H9 (cell line): ENCODE measurements at regions not wholly inside any gene's neighbourhood (a gene's known extent, or its start where the extent isn't known, plus 50 kb on each side); places are given as distances from the start of the nearest gene placed in this dataset.

Experiments
- DNase-seq: peaks from one replicate; pipeline ENCODE4 v3.0.0-alpha.2; 2017
- H2AFZ ChIP-seq: one replicate; pipeline ENCODE4 v1.6.1; 2013; ENCODE audit warnings: mild to moderate bottlenecking, low read length, control low read depth, moderate library complexity
- H2AK5ac ChIP-seq: 2 replicates; pipeline ENCODE4 v1.6.1; 2013; ENCODE audit warnings: low read length, control low read depth, mixed read lengths; ENCODE audit not compliant: insufficient read length
- H2BK120ac ChIP-seq: one replicate; pipeline ENCODE4 v1.6.1; 2013; ENCODE audit warnings: low read depth, mild to moderate bottlenecking, low read length, control low read depth, inconsistent platforms; ENCODE audit not compliant: poor library complexity, severe bottlenecking
- H2BK12ac ChIP-seq: 2 replicates; pipeline ENCODE4 v1.6.1; 2013; ENCODE audit warnings: low read length, control low read depth, mixed read lengths, low read depth; ENCODE audit not compliant: insufficient read length
- H2BK15ac ChIP-seq: 2 replicates; pipeline ENCODE4 v1.6.1; 2013; ENCODE audit warnings: low read depth, low read length, control low read depth
- H2BK20ac ChIP-seq: one replicate; pipeline ENCODE4 v1.6.1; 2013; ENCODE audit warnings: low read depth, mild to moderate bottlenecking, low read length, control low read depth, inconsistent platforms; ENCODE audit not compliant: poor library complexity, severe bottlenecking
- H2BK5ac ChIP-seq: 2 replicates; pipeline ENCODE4 v1.6.1; 2013; ENCODE audit warnings: low read length, control low read depth, mixed read lengths; ENCODE audit not compliant: insufficient read length
- H3K14ac ChIP-seq: 2 replicates; pipeline ENCODE4 v1.6.1; 2013; ENCODE audit warnings: low read length, control low read depth; ENCODE audit not compliant: insufficient read depth
- H3K18ac ChIP-seq: 2 replicates; pipeline ENCODE4 v1.6.1; 2013; ENCODE audit warnings: low read depth, mild to moderate bottlenecking, mixed read lengths, low read length, control low read depth; ENCODE audit not compliant: insufficient read length
- H3K23ac ChIP-seq: 2 replicates; pipeline ENCODE4 v1.6.1; 2013; ENCODE audit warnings: low read length, control low read depth, mixed read lengths, low read depth; ENCODE audit not compliant: insufficient read length
- H3K23me2 ChIP-seq: 2 replicates; pipeline ENCODE4 v1.6.1; 2013; ENCODE audit warnings: low read depth, mild to moderate bottlenecking, mixed read lengths, low read length, control low read depth; ENCODE audit not compliant: insufficient read length, poor library complexity, severe bottlenecking
- H3K27ac ChIP-seq: 2 replicates; pipeline ENCODE4 v1.5.1; 2013; ENCODE audit warnings: low read length, control low read depth, mixed read lengths, low read depth; ENCODE audit not compliant: insufficient read length
- H3K27me3 ChIP-seq: 2 replicates; pipeline ENCODE4 v1.6.1; 2013; ENCODE audit warnings: low read length, control low read depth, inconsistent platforms; ENCODE audit not compliant: insufficient read depth
- H3K4ac ChIP-seq: 2 replicates; pipeline ENCODE4 v1.6.1; 2013; ENCODE audit warnings: low read depth, mild to moderate bottlenecking, control low read depth, inconsistent platforms, low read length, moderate library complexity
- H3K4me1 ChIP-seq: 2 replicates; pipeline ENCODE4 v1.6.1; 2013; ENCODE audit warnings: low read length, control low read depth, inconsistent platforms; ENCODE audit not compliant: insufficient read depth
- H3K4me2 ChIP-seq: 2 replicates; pipeline ENCODE4 v1.6.1; 2013; ENCODE audit warnings: low read length, control low read depth, mixed read lengths; ENCODE audit not compliant: insufficient read length, insufficient read depth
- H3K56ac ChIP-seq: 2 replicates; pipeline ENCODE4 v1.6.1; 2013; ENCODE audit warnings: low read depth, mild to moderate bottlenecking, mixed read lengths, low read length, control low read depth; ENCODE audit not compliant: insufficient read length
- H3K79me1 ChIP-seq: 2 replicates; pipeline ENCODE4 v1.6.1; 2013; ENCODE audit warnings: low read depth, mild to moderate bottlenecking, moderate library complexity, low read length, control low read depth, inconsistent platforms; ENCODE audit not compliant: insufficient read depth, poor library complexity, severe bottlenecking
- H3K79me2 ChIP-seq: 2 replicates; pipeline ENCODE4 v1.6.1; 2013; ENCODE audit warnings: low read length, control low read depth, inconsistent platforms; ENCODE audit not compliant: insufficient read depth
- H3K9ac ChIP-seq: 2 replicates; pipeline ENCODE4 v1.6.1; 2013; ENCODE audit warnings: low read length, control low read depth, mixed read lengths; ENCODE audit not compliant: insufficient read length; ENCODE audit errors: extremely low read depth
- H3K9me3 ChIP-seq: one replicate; pipeline ENCODE4 v1.6.1; 2013; ENCODE audit warnings: low read depth, low read length, inconsistent platforms; ENCODE audit not compliant: control insufficient read depth
- H3T11ph ChIP-seq: one replicate; pipeline ENCODE4 v1.6.1; 2013; ENCODE audit warnings: mild to moderate bottlenecking, low read length, control low read depth, inconsistent platforms
- H4K20me1 ChIP-seq: one replicate; pipeline ENCODE4 v1.6.1; 2013; ENCODE audit not compliant: control insufficient read depth, insufficient read length, insufficient read depth
- H4K5ac ChIP-seq: 2 replicates; pipeline ENCODE4 v1.6.1; 2013; ENCODE audit warnings: low read depth, mild to moderate bottlenecking, mixed read lengths, low read length, control low read depth; ENCODE audit not compliant: insufficient read length
- H4K8ac ChIP-seq: replicated peaks from 2 replicates; pipeline ENCODE4 v1.6.1; 2013; ENCODE audit warnings: low read length, control low read depth, mixed read lengths, low read depth; ENCODE audit not compliant: insufficient read length
- H4K91ac ChIP-seq: 2 replicates; pipeline ENCODE4 v1.6.1; 2013; ENCODE audit warnings: low read depth, mild to moderate bottlenecking, moderate library complexity, mixed read lengths, low read length, control low read depth; ENCODE audit not compliant: insufficient read length
- H3K27ac Mint-ChIP-seq, 3 experiments: 2 replicates in 2 of 3; 3 replicates in 1 of 3; pipeline ENCODE4 v1.8.0; 2020 to 2021; ENCODE audit warnings: mixed read lengths in 3 of 3, mild to moderate bottlenecking in 1 of 3, moderate library complexity in 1 of 3
- H3K27me3 Mint-ChIP-seq: 2 replicates; pipeline ENCODE4 v1.8.0; 2021; ENCODE audit warnings: low read depth, mild to moderate bottlenecking, moderate library complexity, mixed read lengths
- H3K36me3 Mint-ChIP-seq, 3 experiments: 2 replicates in 2 of 3; 3 replicates in 1 of 3; pipeline ENCODE4 v1.8.0; 2020 to 2021; ENCODE audit warnings: low read depth in 3 of 3, mixed read lengths in 3 of 3; ENCODE audit not compliant: insufficient read depth in 1 of 3
- H3K4me1 Mint-ChIP-seq, 2 experiments: 2 replicates each; pipeline ENCODE4 v1.8.0; 2020; ENCODE audit warnings: mixed read lengths in 2 of 2
- H3K4me3 Mint-ChIP-seq, 2 experiments: 2 replicates in 1 of 2; 3 replicates in 1 of 2; pipeline ENCODE4 v1.8.0; 2020 to 2021; ENCODE audit warnings: mild to moderate bottlenecking in 2 of 2, mixed read lengths in 2 of 2, moderate library complexity in 1 of 2
- H3K9me3 Mint-ChIP-seq, 2 experiments: 2 replicates in 1 of 2; 3 replicates in 1 of 2; pipeline ENCODE4 v1.8.0; 2020; ENCODE audit warnings: mild to moderate bottlenecking in 2 of 2, mixed read lengths in 2 of 2, moderate library complexity in 1 of 2
- CTCF ChIP-seq: fragments of 200-600 bp; sonication (generic); conservative IDR thresholded peaks from 3 replicates; pipeline ENCODE4 v1.8.0; 2021; ENCODE audit warnings: antibody characterized with exemption, mild to moderate bottlenecking
- WGBS: extraction: QIAGEN DNeasy Blood & Tissue Kit; methylation state at CpG from one replicate; pipeline ENCODE4 v1.1.7; 2013; ENCODE audit warnings: missing lambda C conversion rate, low lambda C conversion rate, mixed read lengths; ENCODE audit not compliant: insufficient read length; ENCODE audit errors: extremely low coverage; 5-methylcytosine and 5-hydroxymethylcytosine counted together

GRCh38 chr18:22773944-22774343 is 159.2 kb upstream of the RBBP8 start:
- no peak overlapping the region for H3T11ph ChIP-seq
- H3K27ac Mint-ChIP-seq = no peak overlapping the region
- WGBS = no CpG with 5 or more reads among the region's 3 CpGs

More at GRCh38 chr18:22773944-22774343, 159.2 kb upstream of the RBBP8 start:
- Histone ChIP-seq H3K23me2 (no peaks in the 10 kb centered on the region), H2BK20ac (no peak overlapping the region), H2AFZ (no peak overlapping the region), H4K5ac (no peak overlapping the region), H2BK15ac (no peak overlapping the region), H4K8ac (no peak overlapping the region), H3K4ac (no peak overlapping the region), H3K4me1 (no peaks in the 10 kb centered on the region), H2BK5ac (no peak overlapping the region), H3K23ac (no peak overlapping the region), H2BK120ac (no peak overlapping the region), H4K20me1 (no peaks in the 10 kb centered on the region), H3K79me2 (no peaks in the 10 kb centered on the region), H2BK12ac (no peak overlapping the region), H3K9me3 (no peaks in the 10 kb centered on the region), H2AK5ac (no peak overlapping the region), H3K27ac (no peak overlapping the region), H3K27me3 (no peaks in the 10 kb centered on the region; the same call in 1 of the 2 replicates), H3K9ac (no peak overlapping the region), H3K4me2 (no peak overlapping the region), H3K18ac (no peak overlapping the region), H3K79me1 (no peaks in the 10 kb centered on the region), H4K91ac (no peak overlapping the region), H3K14ac (no peak overlapping the region), H3K56ac (no peak overlapping the region)
- DNase-seq = no peak
- Mint-ChIP-seq H3K27me3 (0 out of 2 replicates have a peak, but pooled peaks cover under 1% of the 10 kb centered on the region), H3K36me3 (no peaks in the 10 kb centered on the region; a peak in 1 of 7 replicates), H3K9me3 (peaks cover 0 to 14% of the 10 kb centered on the region in 2 experiments; a peak in 4 of 5 replicates), H3K4me1 (no peaks in the 10 kb centered on the region), H3K4me3 (no peak overlapping the region)
- no peak for TF ChIP-seq CTCF
